OCI-LY1 (cell line): ENCODE measurements at regions not wholly inside any gene's neighbourhood (a gene's known extent, or its start where the extent isn't known, plus 50 kb on each side); places are given as distances from the start of the nearest gene placed in this dataset.

ENCODE experiments used
- EZH2 ChIP-seq: fragments of 200-600 bp; sonication (generic), shearing (Covaris generic); IDR thresholded peaks from 2 replicates; pipeline ENCODE4 v1.8.0; 2017; ENCODE audit warnings: borderline replicate concordance, mixed run types, mild to moderate bottlenecking, antibody characterized with exemption, low read length, moderate library complexity, mixed read lengths
- TF ChIP-seq, protein P1 (sequence below): fragments of 200-600 bp; sonication (generic), shearing (Covaris generic); IDR thresholded peaks from 2 replicates; pipeline ENCODE4 v1.5.1; 2017; ENCODE audit warnings: mild to moderate bottlenecking, antibody characterized with exemption, low read length, moderate library complexity, mixed read lengths

DNA sequence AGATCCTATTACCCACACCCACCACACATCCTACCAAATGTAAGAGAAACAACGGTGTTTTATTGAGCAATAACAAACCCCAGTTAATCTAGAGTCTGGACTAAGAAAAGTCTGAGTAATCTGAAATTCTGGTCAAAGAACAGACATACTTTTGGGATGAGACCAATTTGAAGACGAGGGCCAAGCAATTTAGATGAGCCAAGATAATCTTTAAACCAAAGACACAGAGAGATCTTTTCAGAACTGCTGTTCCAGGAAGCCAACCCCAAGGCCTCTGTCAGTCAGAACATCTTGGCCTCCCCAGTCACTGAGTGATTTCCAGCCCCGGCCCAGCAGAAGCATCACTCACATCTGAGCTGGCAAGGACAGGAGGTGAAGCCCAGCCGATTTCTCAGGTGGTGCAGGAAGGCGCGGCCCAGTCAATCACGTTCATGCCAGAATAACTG lies 118.5 kb upstream of the SYNDIG1 start:
- TF ChIP-seq, protein P1, sequence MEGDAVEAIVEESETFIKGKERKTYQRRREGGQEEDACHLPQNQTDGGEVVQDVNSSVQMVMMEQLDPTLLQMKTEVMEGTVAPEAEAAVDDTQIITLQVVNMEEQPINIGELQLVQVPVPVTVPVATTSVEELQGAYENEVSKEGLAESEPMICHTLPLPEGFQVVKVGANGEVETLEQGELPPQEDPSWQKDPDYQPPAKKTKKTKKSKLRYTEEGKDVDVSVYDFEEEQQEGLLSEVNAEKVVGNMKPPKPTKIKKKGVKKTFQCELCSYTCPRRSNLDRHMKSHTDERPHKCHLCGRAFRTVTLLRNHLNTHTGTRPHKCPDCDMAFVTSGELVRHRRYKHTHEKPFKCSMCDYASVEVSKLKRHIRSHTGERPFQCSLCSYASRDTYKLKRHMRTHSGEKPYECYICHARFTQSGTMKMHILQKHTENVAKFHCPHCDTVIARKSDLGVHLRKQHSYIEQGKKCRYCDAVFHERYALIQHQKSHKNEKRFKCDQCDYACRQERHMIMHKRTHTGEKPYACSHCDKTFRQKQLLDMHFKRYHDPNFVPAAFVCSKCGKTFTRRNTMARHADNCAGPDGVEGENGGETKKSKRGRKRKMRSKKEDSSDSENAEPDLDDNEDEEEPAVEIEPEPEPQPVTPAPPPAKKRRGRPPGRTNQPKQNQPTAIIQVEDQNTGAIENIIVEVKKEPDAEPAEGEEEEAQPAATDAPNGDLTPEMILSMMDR, result no peak
- TF ChIP-seq EZH2, result no peak
